Erythroblast (primary cell): ENCODE measurements at regions not wholly inside any gene's neighbourhood (a gene's known extent, or its start where the extent isn't known, plus 50 kb on each side); places are given as distances from the start of the nearest gene placed in this dataset.

Experiments
- GATA1 ChIP-seq: IDR thresholded peaks from 2 replicates; pipeline ENCODE4 v1.6.1; 2011; ENCODE audit warnings: low read depth, mild to moderate bottlenecking, control low read depth, low read length, moderate library complexity
- POLR2A ChIP-seq: IDR thresholded peaks from 2 replicates; pipeline ENCODE4 v1.6.1; 2011; ENCODE audit warnings: mild to moderate bottlenecking, low read length

DNA sequence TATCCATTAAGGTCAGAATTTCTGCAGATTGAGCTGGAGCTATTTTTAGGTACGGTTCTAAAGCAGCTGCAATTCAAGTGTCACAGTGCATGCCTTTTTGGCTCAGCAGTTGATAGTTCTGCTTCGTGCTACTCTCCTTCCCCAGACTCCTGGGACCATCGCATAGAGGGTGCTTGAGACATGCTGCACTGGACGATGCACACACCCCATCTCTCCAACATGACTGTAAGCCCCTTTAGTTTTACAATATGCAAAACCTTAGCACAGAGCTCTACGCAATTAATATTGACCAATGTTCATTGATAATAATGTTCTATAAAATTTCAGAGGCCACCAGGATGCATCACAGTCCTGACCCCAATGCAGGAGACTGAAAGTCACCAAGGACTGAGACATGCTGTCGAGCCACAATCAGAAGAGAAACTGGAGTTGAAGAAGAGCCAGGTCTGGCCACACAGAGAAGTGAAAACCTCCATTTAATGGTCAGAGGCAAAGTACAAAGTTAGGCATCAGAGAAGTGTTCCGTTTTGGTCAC, 120.9 kb upstream of the ZC3H12C start:
- TF ChIP-seq POLR2A (no peak), GATA1 (no peak)
